ENCODE measurements at regions not wholly inside any gene's neighbourhood (a gene's known extent, or its start where the extent isn't known, plus 50 kb on each side); places are given as distances from the start of the nearest gene placed in this dataset.
"Not testable (repeated sequence)": the region's sequence is repeated elsewhere in the genome, so short reads cannot be mapped to it uniquely, and the experiment has no call there.

- not testable (repeated sequence) for TF ChIP-seq CTCF (IDR thresholded peaks at IDR 0.05 in 4 of 5, conservative IDR thresholded peaks at IDR 0.05 in 1 of 5); POLR2A (IDR thresholded peaks at IDR 0.05)
These were observed 2752.2 kb downstream of the RPIA start for GRCh38 chr2:91443730-91444115.

All from gastrocnemius medialis (tissue), 4 donors.